ENCODE measurements at regions not wholly inside any gene's neighbourhood (a gene's known extent, or its start where the extent isn't known, plus 50 kb on each side); places are given as distances from the start of the nearest gene placed in this dataset.
"Not testable (repeated sequence)": the region's sequence is repeated elsewhere in the genome, so short reads cannot be mapped to it uniquely, and the experiment has no call there.

GRCh38 chr21:6154524-6155320 lies 4366.7 kb upstream of the TPTE start:
- H3K27ac Mint-ChIP-seq; H3K27me3 Mint-ChIP-seq; POLR2A ChIA-PET; H3K36me3 Mint-ChIP-seq (ENCODE audit: low read depth); CTCF ChIA-PET; H3K4me3 Mint-ChIP-seq; intact Hi-C loops (cut with micrococcal nuclease); H3K4me1 Mint-ChIP-seq (ENCODE audit: low read depth); H3K9me3 Mint-ChIP-seq: not testable (repeated sequence)
- ATAC-seq (peak; percentile 91), DNase-seq (peak; percentile 1)

GRCh38 chr21:6156712-6157389 lies 4364.5 kb upstream of the TPTE start:
- H3K4me3 Mint-ChIP-seq; H3K27me3 Mint-ChIP-seq; intact Hi-C loops (cut with micrococcal nuclease); POLR2A ChIA-PET; CTCF ChIA-PET; H3K27ac Mint-ChIP-seq; H3K9me3 Mint-ChIP-seq; DNase-seq; H3K36me3 Mint-ChIP-seq (ENCODE audit: low read depth); H3K4me1 Mint-ChIP-seq (ENCODE audit: low read depth); ATAC-seq: not testable (repeated sequence)

GRCh38 chr21:6157515-6157914 lies 4363.9 kb upstream of the TPTE start:
- H3K36me3 Mint-ChIP-seq (ENCODE audit: low read depth); H3K4me1 Mint-ChIP-seq (ENCODE audit: low read depth); H3K27ac Mint-ChIP-seq; intact Hi-C loops (cut with micrococcal nuclease); ATAC-seq; CTCF ChIA-PET; DNase-seq; POLR2A ChIA-PET; H3K27me3 Mint-ChIP-seq; H3K9me3 Mint-ChIP-seq; H3K4me3 Mint-ChIP-seq: not testable (repeated sequence)

GRCh38 chr21:6158171-6158570 lies 4363.2 kb upstream of the TPTE start:
- POLR2A ChIA-PET; CTCF ChIA-PET; ATAC-seq; H3K4me3 Mint-ChIP-seq; H3K27ac Mint-ChIP-seq; DNase-seq; intact Hi-C loops (cut with micrococcal nuclease); H3K9me3 Mint-ChIP-seq; H3K27me3 Mint-ChIP-seq; H3K4me1 Mint-ChIP-seq (ENCODE audit: low read depth); H3K36me3 Mint-ChIP-seq (ENCODE audit: low read depth): not testable (repeated sequence)
